ENCODE measurements at regions not wholly inside any gene's neighbourhood (a gene's known extent, or its start where the extent isn't known, plus 50 kb on each side); places are given as distances from the start of the nearest gene placed in this dataset.
"Not testable (repeated sequence)": the region's sequence is repeated elsewhere in the genome, so short reads cannot be mapped to it uniquely, and the experiment has no call there.

DNA sequence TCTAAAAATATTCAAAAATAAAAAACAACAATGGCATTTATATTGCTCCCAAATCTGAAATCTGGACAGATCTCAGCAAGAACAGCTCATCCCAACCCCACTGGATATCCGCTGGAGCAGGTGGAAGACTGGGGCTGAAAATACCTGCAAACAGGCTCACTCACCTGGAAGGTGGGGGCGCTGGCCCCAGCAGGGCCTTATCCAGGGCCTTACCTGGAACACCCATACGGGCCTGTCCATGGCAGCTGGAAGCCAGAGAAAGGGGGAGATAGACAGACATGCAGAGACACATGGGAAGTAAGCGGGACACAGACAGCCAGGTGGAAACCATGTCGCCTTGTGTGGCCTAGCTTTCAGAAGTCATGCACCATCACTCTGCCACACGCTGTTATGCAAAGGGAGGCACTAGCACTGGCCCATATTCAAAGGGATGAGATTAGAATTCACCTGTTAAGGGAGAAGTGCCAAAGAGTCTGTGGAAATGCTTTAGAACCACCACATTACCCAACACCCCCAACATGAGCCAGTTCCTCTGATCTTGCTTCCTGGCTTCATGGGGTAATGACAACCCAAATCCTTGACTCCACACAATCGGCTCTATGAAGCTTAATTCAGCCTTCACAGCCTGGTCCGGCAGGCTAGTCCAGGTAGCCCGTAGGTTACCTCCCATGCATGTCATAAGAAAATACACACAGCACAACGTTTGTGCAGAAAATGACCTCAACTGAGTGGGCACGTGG is 99.0 kb upstream of the CDYL start:
- DNase-seq (ENCODE audit: low read depth) = no peak

DNA sequence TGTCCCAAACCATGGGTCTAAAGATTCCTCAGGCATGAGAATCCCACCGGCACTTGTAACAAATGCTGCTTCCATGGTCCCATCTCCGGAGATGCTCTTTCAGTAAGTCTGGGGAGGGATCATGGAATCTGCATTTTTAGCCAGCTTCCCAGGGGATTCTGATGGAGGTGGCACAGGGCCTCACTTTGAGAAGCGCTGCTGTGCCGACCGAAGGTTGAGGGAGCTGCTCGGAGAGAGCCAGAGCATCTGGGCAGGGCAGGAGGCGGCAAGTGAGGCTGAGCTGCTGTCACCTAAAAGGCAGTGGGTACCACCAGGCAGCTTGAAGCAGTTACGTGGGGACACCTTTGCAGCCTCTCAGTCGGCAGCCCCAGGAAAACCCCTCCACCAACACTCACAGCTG is 100.2 kb upstream of the CDYL start:
- no peak for DNase-seq (ENCODE audit: low read depth)

DNA sequence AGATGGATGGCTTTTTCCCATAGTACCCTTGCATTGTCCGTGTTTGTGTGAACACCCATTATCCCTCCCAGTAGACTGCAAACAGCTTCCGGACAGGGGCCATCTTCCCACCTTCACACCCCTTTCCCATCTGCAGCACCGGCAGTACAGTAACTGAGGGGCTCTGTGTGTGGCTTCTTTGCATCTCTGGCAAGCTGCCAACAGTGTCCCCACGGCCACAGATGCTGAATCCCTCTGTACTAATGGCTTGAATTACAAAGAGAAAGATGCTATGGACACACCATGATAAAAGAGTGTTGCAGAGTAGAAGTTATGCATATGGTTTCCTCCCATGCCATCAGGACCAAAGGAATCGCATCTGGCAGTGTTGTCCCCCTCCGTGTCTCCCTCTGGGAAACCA is 101.1 kb upstream of the CDYL start:
- DNase-seq (ENCODE audit: low read depth) = no peak

DNA sequence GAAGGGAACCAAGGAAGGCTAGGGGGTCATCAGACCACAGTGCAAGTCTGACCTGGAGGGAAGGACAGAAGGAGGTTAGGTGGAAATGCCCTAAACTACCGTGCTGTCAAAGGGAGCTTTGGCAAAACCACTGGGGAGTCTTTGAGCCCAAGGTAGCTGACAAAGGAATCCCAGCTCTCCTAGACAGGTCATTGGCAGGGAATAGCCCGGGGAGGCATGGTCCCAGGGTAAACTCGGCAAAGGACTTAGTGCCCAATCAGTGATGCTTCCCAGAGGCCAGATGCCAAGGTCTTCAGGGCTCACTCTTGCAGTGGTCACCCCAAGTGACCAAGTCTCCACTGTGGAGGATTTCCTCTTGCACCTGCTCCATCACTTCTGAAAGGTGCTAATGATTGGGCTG is 102.3 kb upstream of the CDYL start:
- DNase-seq (ENCODE audit: low read depth) = no peak

DNA sequence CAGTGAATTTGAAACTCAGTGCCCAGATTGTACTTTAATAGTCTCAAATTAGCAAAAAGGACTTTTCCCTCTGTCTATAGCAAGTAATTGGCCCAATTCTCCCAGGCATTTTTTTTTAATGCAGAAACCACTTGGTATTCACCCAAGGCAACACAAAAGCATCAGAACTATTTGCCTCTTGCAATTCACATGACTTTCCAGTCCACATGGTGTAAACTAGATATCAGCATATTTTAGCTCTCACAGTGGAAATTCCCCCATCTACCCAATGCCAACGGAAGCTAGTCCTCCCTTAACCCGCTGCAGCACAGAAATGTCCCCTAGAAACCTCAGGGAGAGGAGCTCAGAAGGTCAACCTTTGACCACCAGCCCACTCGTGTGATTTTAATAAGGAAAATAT is 103.4 kb upstream of the CDYL start:
- DNase-seq (ENCODE audit: low read depth) = no peak

DNA sequence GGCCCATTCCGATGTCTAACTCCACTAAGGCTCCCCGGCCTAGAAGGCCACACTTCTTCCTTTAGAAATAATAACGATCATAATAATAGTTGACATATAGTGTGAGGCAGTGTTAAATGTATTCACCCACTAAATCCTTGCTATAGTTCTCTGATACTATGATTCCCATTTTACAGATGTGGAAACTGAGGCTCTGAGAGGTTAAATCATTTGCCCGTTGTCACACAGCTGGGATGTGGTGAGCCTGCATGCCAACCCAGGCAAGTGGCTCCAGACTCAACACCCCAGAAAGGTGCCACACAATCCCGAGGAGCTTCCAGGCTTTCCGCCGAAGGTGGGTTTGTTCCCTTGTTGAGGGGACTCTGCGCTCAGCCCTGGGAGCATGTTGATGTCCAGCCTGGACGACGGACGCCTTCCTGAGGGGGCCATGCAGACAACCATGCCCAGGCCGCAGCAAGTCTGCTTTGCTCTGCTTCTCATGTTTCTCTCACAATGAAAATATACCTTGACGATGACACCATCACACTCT is 104.6 kb upstream of the CDYL start:
- no peak for DNase-seq (ENCODE audit: low read depth)

DNA sequence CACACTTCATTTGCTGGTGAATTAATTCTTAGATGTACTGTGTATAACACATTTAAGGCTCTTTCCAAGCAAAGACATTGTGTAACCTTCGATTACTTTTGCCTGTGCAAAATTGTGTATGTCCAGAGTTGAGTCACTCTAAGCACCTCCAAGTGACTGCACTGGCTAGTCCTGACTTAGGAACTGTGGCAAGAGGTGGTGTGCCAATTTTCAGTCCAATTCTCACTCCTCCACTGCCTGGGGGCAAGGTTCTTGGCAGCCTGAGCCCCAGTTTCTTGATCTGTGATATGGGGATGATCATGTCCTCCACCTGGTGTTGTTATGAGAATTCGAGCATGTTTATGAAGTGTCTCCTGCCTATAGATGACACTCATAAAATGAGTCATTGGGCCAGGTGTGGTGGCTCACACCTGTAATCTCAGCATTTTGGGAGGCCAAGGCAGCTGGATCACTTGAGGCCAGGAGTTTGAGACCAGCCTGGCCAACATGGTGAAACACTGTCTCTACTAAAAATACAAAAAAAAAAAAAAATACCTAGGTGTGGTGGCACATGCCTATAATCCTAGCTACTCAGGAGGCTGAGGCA is 105.3 kb upstream of the CDYL start:
- no peak for DNase-seq (ENCODE audit: low read depth)

DNA sequence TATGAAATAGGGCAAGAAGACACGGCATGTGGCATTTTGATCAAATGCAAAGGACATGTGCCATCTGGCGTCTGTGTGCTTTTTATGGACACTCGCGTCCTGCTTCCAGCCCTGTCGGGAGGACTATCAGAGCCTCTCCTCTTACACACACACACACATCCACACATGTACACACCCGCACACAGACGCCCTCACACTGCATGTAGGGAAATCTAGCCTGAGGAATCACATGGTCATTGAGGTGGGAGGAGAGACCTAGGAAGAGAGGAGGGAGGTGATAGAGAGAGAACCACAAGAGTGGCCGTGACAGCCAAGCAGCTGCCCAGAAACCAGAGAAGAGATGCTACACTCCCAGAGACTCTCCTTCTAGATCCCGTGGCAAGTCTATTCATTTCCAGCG is 105.9 kb upstream of the CDYL start:
- DNase-seq (ENCODE audit: low read depth) = no peak

DNA sequence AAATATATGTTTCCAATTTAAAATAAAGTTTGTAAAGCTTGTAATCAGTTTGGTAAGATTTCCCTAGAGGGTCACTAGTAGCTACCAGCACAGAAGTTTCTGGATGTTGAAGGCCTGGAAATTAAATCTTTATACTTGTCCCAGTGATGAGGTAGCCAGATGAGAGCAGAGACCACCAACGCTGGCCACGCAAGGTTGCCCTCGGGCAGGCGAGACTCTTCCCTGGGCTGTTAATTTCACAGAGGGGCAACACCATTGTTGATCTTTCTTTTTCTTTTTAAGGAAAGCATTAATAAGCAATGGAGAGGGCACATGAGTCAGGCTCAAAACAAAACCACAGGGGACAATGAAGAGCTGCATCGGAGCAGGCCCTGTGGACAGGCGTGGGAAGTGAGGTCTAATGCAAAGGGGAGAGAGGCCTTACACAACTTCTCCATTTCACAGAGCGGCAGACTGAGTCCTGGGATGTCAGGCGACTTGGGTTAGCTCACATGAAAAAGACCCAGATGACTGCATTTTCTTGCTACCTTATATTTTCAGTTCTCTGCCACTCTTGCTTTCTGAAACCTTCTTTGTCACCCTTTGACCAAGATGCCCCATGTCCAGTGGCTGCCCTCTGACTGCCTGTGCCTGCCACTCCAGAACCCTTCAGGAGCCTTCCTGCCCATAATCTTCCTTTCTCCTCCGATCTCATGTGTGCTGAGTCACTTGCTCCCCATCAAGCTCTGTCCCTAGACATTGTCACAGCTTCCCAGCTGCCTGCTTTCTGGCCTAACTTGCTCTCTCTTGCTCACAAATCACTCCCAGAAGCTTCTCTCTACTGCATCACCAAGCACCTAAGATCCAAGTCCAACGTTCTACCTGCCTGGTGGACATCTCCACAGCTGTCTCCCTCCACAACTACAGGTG is 107.7 kb upstream of the CDYL start:
- no peak for DNase-seq (ENCODE audit: low read depth)

DNA sequence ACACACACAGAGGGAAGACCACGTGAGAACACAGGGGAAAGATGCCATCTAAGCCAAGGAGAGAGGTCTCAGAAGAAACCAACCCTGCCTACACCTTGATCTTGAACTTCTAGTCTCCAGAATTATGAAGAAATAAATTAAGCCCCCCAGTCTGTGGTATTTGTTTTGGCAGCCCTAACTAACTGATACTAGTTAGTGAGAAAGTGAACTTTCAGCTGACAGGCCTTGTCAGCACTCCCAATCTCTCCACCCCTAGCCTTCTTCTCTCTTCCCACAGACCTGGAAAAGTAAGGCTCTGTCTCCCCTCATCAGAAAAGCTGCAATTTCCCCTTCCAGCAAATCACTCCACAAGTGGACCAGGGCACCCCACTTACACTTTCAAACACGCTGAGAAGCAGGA is 108.6 kb upstream of the CDYL start:
- DNase-seq (ENCODE audit: low read depth) = no peak

DNA sequence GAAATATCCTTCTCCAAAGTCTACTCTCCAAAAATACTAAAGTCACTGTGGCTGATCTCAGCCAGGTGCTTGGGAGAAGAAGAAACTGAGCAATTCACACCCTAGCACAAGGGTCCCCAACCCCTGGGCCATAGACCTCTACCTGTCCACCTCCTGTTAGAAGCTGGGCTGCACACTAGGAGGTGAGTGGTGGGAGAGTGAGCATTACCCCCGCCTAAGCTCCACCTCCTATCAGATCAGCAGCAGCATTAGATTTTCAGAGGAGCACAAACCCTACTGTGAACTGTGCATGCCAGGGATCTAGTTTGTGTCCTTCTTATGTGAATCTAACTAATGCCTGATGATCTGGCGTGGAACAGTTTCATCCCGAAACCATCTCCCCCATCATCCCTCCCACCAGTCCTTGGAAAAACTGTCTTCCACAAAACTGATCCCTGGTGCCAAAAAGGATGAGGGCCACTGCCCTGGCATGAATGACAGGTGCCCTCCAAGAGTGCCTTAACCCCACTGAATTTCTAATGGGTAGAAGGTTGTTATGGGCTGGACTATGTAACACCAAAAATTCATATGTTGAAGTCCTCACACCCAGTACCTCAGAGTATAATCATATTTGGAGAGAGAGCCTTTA is 109.2 kb upstream of the CDYL start:
- no peak for DNase-seq (ENCODE audit: low read depth)

DNA sequence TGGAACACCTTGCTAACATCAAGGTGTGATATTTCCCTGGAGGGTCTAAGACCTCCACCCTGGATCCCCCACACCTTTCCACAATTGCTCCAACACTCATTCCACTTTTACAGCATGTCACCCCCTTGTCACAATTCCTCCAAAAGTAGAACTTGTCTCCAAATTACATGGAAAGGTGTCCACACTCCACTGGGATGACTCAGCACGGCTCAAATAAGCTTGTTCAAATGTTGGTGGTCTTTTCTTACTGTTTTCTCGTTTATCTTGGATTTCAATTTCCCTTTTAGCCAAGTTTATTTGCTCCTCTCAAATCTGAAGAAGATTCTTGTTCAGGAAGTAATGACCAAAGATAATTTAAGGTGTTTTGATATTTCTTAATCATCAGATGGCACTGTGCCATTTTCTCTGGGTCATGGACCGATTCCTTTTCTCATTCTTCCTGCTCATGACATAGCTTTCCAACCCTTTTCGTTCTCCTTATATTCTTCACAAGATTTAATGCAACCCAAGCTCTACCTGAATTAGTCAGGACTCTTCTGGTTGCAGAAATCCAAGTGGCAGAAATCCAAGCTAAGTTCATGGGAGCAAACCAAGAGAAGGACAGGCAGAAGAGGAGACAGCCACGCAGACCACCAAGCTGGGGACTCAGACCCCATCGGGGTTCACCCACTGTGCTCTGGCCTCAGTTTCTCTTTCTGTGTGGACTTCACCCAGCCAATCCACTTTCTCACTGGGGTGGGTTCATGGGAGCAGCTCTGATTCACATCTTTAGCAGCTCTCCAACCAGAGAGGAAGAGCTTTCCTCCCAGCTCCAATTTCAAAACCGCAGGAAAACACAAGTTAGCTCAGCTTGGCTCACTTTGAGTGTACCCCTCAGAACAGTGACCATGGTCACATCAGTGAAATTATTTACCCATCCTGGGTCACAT is 110.5 kb upstream of the CDYL start:
- DNase-seq (ENCODE audit: low read depth) = no peak

DNA sequence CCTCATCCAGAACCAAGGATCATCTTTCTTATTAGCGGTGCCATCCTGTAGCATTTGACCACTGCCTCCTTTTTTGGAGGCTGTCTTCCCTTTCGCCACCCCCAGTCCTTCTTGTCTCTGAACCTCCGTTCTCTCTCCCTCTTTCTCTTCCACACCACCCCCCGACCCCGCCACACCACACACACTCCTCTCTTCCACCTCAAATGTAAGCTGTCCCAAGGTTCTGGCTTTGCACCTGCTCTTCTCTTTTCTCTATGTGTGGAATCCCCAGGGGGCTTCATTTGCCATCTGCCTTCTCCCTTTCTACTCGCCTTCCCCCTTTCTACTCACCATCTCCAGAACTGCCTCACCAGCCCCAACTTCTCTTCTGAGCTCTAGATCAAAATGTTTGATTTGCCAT is 111.3 kb upstream of the CDYL start:
- no peak for DNase-seq (ENCODE audit: low read depth)

DNA sequence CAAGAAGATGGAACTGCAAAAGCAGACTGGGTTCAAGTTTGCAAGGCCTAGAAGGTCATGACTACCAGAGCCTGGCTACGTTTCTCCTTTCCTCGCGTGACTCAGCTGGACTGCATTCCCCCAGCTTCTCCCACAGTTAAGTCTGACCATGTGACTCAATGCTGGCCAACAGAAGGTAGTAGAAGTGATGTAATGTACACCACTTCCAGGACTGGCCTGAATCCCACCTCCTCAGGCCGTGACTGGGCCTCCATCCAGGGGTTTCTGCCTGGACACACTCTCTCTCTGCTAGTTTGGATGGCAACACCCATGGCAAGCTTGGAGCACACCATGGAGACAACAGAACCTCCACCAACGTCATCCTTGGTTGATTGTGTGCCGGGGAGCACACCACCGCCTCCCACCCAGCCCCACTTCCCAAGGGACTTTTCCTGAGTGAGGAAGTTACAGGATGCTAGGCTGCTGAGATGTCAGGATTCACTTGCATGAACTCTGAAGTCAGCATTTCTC is 112.0 kb upstream of the CDYL start:
- DNase-seq (ENCODE audit: low read depth) = no peak

DNA sequence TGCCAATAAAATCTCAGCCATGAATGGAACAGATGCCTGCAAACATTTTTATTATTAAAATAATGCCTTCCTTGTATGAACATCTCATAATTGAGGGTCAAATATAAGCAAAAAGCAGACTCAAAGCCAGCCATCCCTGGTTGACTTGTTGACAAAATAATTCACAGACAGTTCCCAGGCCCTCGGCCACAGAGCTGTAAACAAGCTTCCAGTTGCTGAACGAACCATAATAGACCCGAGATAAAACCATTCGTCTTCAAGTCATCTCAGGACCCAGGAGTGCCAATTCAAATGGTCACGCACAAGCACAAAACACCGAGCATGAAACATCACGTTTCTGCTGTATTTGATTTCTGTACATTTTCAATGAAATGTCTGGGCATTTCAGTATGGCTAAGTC is 113.3 kb upstream of the CDYL start:
- DNase-seq (ENCODE audit: low read depth) = no peak

DNA sequence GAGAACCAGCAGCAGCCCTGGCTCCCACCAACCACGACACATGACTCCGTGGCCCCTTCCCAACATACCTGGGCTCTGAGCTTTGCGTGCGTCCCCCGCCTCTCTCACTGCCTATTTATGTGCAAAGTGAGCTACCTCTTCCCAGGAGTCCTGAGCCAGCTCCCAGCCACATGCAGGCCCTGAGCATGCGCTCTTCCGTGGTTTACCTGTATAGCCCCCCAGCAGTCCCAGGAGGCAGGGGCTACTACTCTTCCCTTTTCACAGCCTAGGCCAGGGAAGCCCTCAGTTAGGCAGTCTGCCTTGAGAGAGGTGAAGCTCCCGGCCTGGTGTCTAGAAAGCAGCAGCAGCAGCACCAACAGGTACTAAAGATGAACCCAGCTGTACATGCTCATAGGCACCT is 114.8 kb upstream of the CDYL start:
- no peak for DNase-seq (ENCODE audit: low read depth)

DNA sequence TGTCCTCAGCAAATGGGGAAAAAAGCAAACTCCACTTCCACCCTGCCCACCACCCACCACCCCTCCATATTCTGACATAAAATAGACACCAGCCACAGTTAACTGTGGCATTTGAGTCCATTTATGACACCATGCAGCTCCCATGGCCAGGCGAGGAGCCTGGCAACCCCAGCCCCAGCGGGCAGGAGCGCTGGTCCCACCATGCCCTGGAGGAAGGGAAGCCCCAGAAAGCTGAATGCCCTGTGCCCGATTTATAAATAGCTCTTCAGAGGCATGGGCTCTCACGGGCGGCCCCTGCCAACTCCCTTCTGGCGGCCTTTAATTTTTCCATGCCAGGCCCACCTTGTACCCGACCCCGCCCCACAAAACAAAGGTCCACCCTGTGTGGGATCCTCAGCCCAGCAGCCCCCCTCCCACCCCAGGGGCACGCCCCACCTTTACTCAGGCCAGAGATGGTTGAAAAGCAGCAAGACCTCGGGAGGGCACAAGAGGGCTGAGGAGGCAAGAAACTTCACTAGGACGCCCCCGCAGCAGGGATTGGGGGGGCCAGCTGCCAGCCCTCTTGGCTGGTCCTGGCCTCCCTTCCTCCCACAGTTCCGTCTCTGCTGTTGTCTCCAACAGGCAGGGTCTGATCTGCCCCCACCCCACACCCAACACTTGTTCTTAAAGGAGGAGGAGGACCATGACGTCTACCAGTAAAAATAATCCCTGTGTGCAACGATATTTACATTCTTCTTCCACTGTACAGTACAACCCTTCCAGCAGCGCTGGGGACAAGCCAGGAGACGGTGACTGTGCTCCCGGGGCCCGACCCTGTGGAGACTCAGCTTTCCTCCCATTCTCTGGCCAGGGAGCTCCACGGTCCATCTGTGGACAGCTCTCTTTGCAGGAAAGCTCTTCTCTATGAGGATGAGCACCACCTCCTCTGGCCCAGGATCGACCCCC is 115.6 kb upstream of the CDYL start:
- no peak for DNase-seq (ENCODE audit: low read depth)

DNA sequence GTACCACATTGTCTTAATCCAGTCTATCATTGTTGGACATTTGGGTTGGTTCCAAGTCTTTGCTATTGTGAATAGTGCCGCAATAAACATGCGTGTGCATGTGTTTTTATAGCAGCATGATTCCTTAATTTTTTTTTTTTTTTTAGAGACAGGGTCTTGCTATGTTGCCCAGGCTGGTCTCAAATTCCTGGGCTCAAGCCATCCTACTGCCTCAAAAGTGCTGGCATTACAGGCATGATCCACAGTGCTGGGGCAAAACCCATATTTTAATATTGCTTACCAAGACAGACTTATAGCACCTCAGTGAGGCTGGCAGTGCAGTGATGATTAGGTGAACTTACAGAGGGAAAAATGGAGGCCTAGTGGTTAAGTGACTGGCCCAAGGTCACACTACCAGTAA is 116.5 kb upstream of the CDYL start:
- DNase-seq (ENCODE audit: low read depth) = not testable (repeated sequence)

DNA sequence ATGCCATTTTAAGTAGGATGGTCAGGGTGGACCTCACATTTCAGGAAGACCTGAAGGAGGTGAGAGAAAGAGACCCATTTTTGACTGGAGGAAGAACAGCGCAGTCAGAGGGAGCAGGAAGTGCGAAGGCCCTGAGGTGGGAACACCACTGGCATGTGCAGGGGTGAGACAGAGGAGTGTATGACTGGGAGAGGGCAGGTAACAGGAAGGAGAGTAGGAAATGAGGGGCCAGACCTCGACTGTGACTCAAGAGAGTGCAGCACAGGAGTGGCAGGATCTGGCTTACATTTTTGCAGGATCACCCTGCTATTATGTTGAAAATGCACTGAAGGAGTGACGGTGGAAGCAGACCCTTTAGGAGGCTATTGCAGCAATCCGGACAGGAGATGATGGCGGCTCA is 117.7 kb upstream of the CDYL start:
- DNase-seq (ENCODE audit: low read depth) = no peak

DNA sequence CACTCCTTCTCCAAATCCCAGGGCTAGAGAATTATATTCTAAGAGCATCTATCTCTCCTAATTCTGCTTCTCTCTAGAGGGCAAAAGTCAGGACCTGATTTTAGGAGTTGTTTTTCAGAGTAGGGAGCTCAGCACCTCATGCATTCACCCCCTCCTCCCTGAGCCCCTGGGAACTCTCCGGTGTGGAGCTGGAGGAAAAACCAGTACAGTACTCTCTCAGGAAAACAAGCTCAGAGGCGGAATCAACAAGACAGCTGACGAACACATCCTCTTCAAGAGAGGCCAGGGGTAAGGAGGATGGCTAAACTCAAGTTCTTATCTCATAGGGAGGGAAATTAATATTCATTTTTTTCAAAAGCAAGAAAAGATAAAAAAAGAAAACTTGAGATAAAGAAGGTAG is 120.1 kb upstream of the CDYL start:
- no peak for DNase-seq (ENCODE audit: low read depth)

Measured in activated T-helper 9 cell treated with anti-CD3 and anti-CD28 coated beads, Interleukin-2, amount 50 U/mL, for 16 hours (primary cell).